RWPE1 (cell line): ENCODE measurements at regions not wholly inside any gene's neighbourhood (a gene's known extent, or its start where the extent isn't known, plus 50 kb on each side); places are given as distances from the start of the nearest gene placed in this dataset.

ENCODE experiments used
- CTCF ChIA-PET: fragments of 350-600 bp; sonication (Branson Sonifier 250); formaldehyde crosslinking; extraction: SDS; loops from one replicate; lab custom pipeline; 2021; lab: Yijun Ruan, JAX
- POLR2A ChIA-PET: fragments of 400-600 bp; formaldehyde crosslinking; extraction: SDS; loops from one replicate; lab custom pipeline; 2020; ENCODE audit warnings: antibody characterized with exemption; ENCODE audit not compliant: low non-redundant PET; lab: Yijun Ruan, JAX
- DNase-seq: peaks from one replicate; pipeline ENCODE4 v3.0.0; 2012; ENCODE audit warnings: low spot score
- H3K27ac ChIP-seq: fragments of 450-650 bp; 2 replicates; pipeline ENCODE4 v1.5.1; 2017
- TF ChIP-seq, protein P1 (sequence below): fragments of 450-650 bp; conservative IDR thresholded peaks from 2 replicates; pipeline ENCODE4 v1.5.1; 2017; ENCODE audit warnings: low read depth, mild to moderate bottlenecking

GRCh38 chr15:95737060-95737459 lies 593.4 kb upstream of the NR2F2 start:
- CTCF ChIA-PET = no interaction called here
- POLR2A ChIA-PET = no interaction called here
- no peak for DNase-seq
- no peak overlapping the region for H3K27ac ChIP-seq
- TF ChIP-seq, protein P1, sequence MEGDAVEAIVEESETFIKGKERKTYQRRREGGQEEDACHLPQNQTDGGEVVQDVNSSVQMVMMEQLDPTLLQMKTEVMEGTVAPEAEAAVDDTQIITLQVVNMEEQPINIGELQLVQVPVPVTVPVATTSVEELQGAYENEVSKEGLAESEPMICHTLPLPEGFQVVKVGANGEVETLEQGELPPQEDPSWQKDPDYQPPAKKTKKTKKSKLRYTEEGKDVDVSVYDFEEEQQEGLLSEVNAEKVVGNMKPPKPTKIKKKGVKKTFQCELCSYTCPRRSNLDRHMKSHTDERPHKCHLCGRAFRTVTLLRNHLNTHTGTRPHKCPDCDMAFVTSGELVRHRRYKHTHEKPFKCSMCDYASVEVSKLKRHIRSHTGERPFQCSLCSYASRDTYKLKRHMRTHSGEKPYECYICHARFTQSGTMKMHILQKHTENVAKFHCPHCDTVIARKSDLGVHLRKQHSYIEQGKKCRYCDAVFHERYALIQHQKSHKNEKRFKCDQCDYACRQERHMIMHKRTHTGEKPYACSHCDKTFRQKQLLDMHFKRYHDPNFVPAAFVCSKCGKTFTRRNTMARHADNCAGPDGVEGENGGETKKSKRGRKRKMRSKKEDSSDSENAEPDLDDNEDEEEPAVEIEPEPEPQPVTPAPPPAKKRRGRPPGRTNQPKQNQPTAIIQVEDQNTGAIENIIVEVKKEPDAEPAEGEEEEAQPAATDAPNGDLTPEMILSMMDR = no peak

DNA sequence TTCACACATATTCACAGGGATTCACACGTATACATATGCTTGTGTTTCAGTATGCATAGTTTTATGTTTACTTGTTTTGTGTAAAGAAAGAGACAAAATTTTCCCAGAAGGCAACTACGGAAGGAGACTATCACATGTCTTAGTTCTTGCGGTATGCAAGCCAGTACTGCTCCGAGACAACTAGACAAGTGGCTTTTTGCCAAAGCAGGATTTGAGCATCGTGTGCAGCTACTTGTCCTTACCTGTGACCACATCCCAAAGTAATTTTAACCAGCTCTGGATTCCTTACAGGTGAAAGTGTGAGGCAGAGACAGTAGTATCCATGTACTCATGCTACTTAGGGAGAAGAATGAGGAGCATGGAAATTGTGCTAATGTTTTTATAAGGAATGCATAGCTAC lies 591.4 kb upstream of the NR2F2 start:
- H3K27ac ChIP-seq = no peak overlapping the region
- TF ChIP-seq, protein P1 = no peak
- ChIA-PET POLR2A (no interaction called here), CTCF (no interaction called here)
- DNase-seq = peak; percentile 14

GRCh38 chr15:95741830-95742229 lies 588.7 kb upstream of the NR2F2 start:
- DNase-seq = no peak
- TF ChIP-seq, protein P1 = no peak
- POLR2A ChIA-PET = no interaction called here
- CTCF ChIA-PET = no interaction called here
- H3K27ac ChIP-seq = no peak overlapping the region

GRCh38 chr15:95742256-95742655 lies 588.2 kb upstream of the NR2F2 start:
- POLR2A ChIA-PET = no interaction called here

DNA sequence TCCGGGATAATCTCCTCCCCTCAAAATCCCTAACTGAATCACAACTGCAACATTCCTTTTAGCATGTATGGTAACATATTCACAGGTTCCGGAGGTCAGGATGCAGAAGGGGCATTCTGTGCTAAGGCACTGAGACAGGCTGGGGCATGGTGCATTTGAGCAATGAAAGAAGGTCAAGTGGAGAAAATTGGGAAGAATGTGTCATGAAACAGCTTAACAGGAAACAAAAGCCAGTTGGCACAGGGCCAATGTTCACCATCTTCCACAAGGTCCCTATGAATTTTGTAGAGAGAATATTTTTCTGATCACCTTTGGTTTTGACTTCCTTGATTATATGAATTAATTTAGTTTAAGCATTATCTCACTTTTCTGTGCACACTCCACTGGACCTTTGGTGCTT lies 587.7 kb upstream of the NR2F2 start:
- TF ChIP-seq, protein P1 = no peak
- ChIA-PET POLR2A (no interaction called here), CTCF (no interaction called here)
- DNase-seq = no peak
- H3K27ac ChIP-seq = no peak overlapping the region

More at GRCh38 chr15:95742256-95742655, 588.2 kb upstream of the NR2F2 start:
- TF ChIP-seq, protein P1 = no peak
- CTCF ChIA-PET = no interaction called here
- no peak overlapping the region for H3K27ac ChIP-seq
- DNase-seq = no peak

DNA sequence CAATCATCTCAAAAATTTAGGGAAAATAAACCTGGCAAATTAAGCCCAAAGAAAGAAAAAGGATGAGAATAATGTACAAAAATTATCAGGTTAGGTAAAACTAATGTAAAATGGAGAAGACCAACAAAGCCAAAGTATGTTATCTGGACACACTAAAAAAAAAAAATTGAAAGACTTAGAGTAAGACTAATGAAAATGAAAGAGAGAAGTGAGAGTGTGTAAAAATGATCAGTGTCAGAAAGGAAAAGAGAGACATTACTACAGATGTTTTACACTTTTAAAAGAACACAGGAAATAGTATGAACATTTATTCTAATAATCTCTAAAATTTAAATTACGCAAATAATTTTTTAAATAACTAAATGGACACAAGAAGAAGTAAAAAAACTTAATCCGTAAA lies 573.3 kb upstream of the NR2F2 start:
- H3K27ac ChIP-seq = no peak overlapping the region
- no peak for DNase-seq
- CTCF ChIA-PET = no interaction called here
- TF ChIP-seq, protein P1 = no peak
- POLR2A ChIA-PET = no interaction called here

GRCh38 chr15:95758451-95758850 lies 572.0 kb upstream of the NR2F2 start:
- ChIA-PET CTCF (interaction anchor here (0.7 kb wide), 1 partner anchor 10 kb away, joined by 3 read pairs; no protein-coding TSS in a partner anchor), POLR2A (no interaction called here)
- TF ChIP-seq, protein P1 = no peak
- DNase-seq = no peak
- H3K27ac ChIP-seq = no peak overlapping the region
